H1 (cell line): ENCODE measurements at regions not wholly inside any gene's neighbourhood (a gene's known extent, or its start where the extent isn't known, plus 50 kb on each side); places are given as distances from the start of the nearest gene placed in this dataset.

Experiments
- CTCF ChIA-PET: fragments of 300-600 bp; sonication (Branson Sonifier 250); formaldehyde crosslinking; loops from one replicate; lab custom pipeline; 2021; ENCODE audit not compliant: partially characterized antibody; lab: Charles Lee
- POLR2A ChIA-PET: fragments of 300-600 bp; sonication (Branson Sonifier 250); formaldehyde crosslinking; loops from one replicate; lab custom pipeline; 2021; ENCODE audit warnings: inconsistent platforms; ENCODE audit not compliant: partially characterized antibody; lab: Charles Lee
- DNase-seq, 2 experiments: peaks; one replicate each; pipeline versions ENCODE4 v3.0.0 to v3.0.0-alpha.2; 2010 to 2022; ENCODE audit warnings: low spot score in 2 of 2, low read depth in 1 of 2, mixed read lengths in 1 of 2
- FAIRE-seq: peaks from 2 replicates; lab custom pipeline; 2011; peaks lifted over from hg19 to GRCh38; lab: Jason Lieb, UNC
- H2AFZ ChIP-seq: 2 replicates; pipeline ENCODE4 v1.8.1; 2012; ENCODE audit warnings: low read length, inconsistent platforms
- H2AK5ac ChIP-seq: 2 replicates; pipeline ENCODE4 v1.6.1; 2013; ENCODE audit warnings: low read depth, low read length
- H2BK120ac ChIP-seq: replicated peaks from 2 replicates; pipeline ENCODE3; 2013; ENCODE audit warnings: low read depth, low read length, inconsistent platforms
- H2BK12ac ChIP-seq: 2 replicates; pipeline ENCODE4 v1.6.1; 2013; ENCODE audit warnings: low read depth, low read length
- H2BK15ac ChIP-seq: 2 replicates; pipeline ENCODE4 v1.6.1; 2013; ENCODE audit warnings: low read length
- H2BK20ac ChIP-seq: 2 replicates; pipeline ENCODE4 v1.6.1; 2013; ENCODE audit warnings: low read length
- H2BK5ac ChIP-seq: 2 replicates; pipeline ENCODE4 v1.6.1; 2013; ENCODE audit warnings: low read depth, low read length
- H3K14ac ChIP-seq: 2 replicates; pipeline ENCODE4 v1.6.1; 2013; ENCODE audit warnings: inconsistent platforms; ENCODE audit not compliant: insufficient read length
- H3K18ac ChIP-seq: 2 replicates; pipeline ENCODE4 v1.6.1; 2013; ENCODE audit warnings: low read length; ENCODE audit errors: extremely low read depth
- H3K23ac ChIP-seq: 2 replicates; pipeline ENCODE4 v1.6.1; 2013; ENCODE audit warnings: inconsistent platforms; ENCODE audit not compliant: insufficient read length
- H3K23me2 ChIP-seq: 2 replicates; pipeline ENCODE4 v1.6.1; 2013; ENCODE audit warnings: low read depth, low read length
- H3K27ac ChIP-seq: 2 replicates; pipeline ENCODE4 v1.6.1; 2011; ENCODE audit warnings: low read depth, low read length, inconsistent platforms
- H3K27me3 ChIP-seq, 4 experiments: replicated peaks in 1 of 4; 1 replicate in 1 of 4; 2 replicates in 3 of 4; pipeline versions ENCODE4 v1.6.1 to v1.8.1; 2011 to 2013; ENCODE audit warnings: low read length in 3 of 4, mild to moderate bottlenecking in 3 of 4, inconsistent platforms in 2 of 4, mixed read lengths in 2 of 4, moderate library complexity in 1 of 4; ENCODE audit not compliant: control insufficient read depth in 3 of 4, insufficient read depth in 3 of 4; ENCODE audit errors: extremely low read depth in 1 of 4
- H3K36me3 ChIP-seq, 4 experiments: 2 replicates each; pipeline versions ENCODE4 v1.6.1 to v1.8.1; 2011 to 2013; ENCODE audit warnings: mild to moderate bottlenecking in 4 of 4, low read length in 3 of 4, moderate library complexity in 2 of 4, control low read depth in 1 of 4, inconsistent platforms in 1 of 4; ENCODE audit not compliant: insufficient read depth in 4 of 4, control insufficient read depth in 2 of 4
- H3K4ac ChIP-seq: replicated peaks from 2 replicates; pipeline ENCODE3; 2013; ENCODE audit warnings: low read length, low read depth, mixed read lengths, inconsistent platforms; ENCODE audit not compliant: insufficient read length
- H3K4me1 ChIP-seq, 4 experiments: replicated peaks in 1 of 4; 1 replicate in 1 of 4; 2 replicates in 3 of 4; pipeline versions ENCODE4 v1.6.1 to v1.8.1; 2011 to 2013; ENCODE audit warnings: low read length in 3 of 4, inconsistent platforms in 2 of 4, mixed read lengths in 1 of 4; ENCODE audit not compliant: insufficient read depth in 4 of 4, control insufficient read depth in 3 of 4
- H3K4me2 ChIP-seq, 2 experiments: 2 replicates each; pipeline versions ENCODE4 v1.6.1 to v1.8.1; 2011 to 2013; ENCODE audit warnings: low read depth in 2 of 2, low read length in 2 of 2, control low read depth in 1 of 2, inconsistent platforms in 1 of 2, mild to moderate bottlenecking in 1 of 2; ENCODE audit not compliant: insufficient read depth in 1 of 2
- H3K4me3 ChIP-seq, 4 experiments: fragments of 200-600, 300-600 bp in 1 of 4; sonication (generic), shearing (Covaris generic), sonication (Bioruptor Twin) in 1 of 4; 2 replicates each; pipeline versions ENCODE4 v1.5.1 to v1.8.1; 2011 to 2016; ENCODE audit warnings: low read length in 4 of 4, low read depth in 3 of 4, control low read depth in 2 of 4, inconsistent platforms in 2 of 4, mild to moderate bottlenecking in 2 of 4, mixed read lengths in 1 of 4, moderate library complexity in 1 of 4; ENCODE audit not compliant: insufficient read depth in 2 of 4; ENCODE audit errors: extremely low read depth in 1 of 4
- H3K56ac ChIP-seq: replicated peaks from 2 replicates; pipeline ENCODE3; 2013; ENCODE audit warnings: low read depth, mild to moderate bottlenecking, mixed read lengths, low read length, inconsistent platforms; ENCODE audit not compliant: insufficient read length
- H3K79me1 ChIP-seq: 2 replicates; pipeline ENCODE4 v1.6.1; 2013; ENCODE audit warnings: low read depth, low read length, control low read depth
- H3K79me2 ChIP-seq, 2 experiments: 2 replicates each; pipeline versions ENCODE4 v1.6.1 to v1.8.1; 2012 to 2013; ENCODE audit warnings: low read length in 2 of 2, mild to moderate bottlenecking in 2 of 2, inconsistent platforms in 1 of 2; ENCODE audit not compliant: insufficient read depth in 2 of 2, control insufficient read depth in 1 of 2
- H3K9ac ChIP-seq, 4 experiments: replicated peaks in 1 of 4; 1 replicate in 1 of 4; 2 replicates in 3 of 4; pipeline versions ENCODE4 v1.6.1 to v1.8.1; 2011 to 2013; ENCODE audit warnings: low read depth in 3 of 4, low read length in 3 of 4, control low read depth in 2 of 4, mild to moderate bottlenecking in 2 of 4, moderate library complexity in 2 of 4, inconsistent platforms in 1 of 4; ENCODE audit errors: extremely low read depth in 1 of 4
- H3K9me3 ChIP-seq, 2 experiments: 2 replicates each; pipeline versions ENCODE4 v1.6.1 to v1.8.1; 2012 to 2013; ENCODE audit warnings: mild to moderate bottlenecking in 2 of 2, moderate library complexity in 2 of 2, control low read depth in 1 of 2, inconsistent platforms in 1 of 2, low read depth in 1 of 2, low read length in 1 of 2, mixed read lengths in 1 of 2; ENCODE audit not compliant: insufficient read depth in 2 of 2
- H4K20me1 ChIP-seq, 2 experiments: replicated peaks in 1 of 2; 2 replicates each; pipeline versions ENCODE3 to v1.8.1; 2011 to 2013; ENCODE audit warnings: inconsistent platforms in 2 of 2, low read length in 2 of 2, mild to moderate bottlenecking in 1 of 2; ENCODE audit not compliant: insufficient read depth in 2 of 2, control insufficient read depth in 1 of 2
- H4K5ac ChIP-seq: 2 replicates; pipeline ENCODE4 v1.6.1; 2013; ENCODE audit warnings: low read length, low read depth, mixed read lengths, inconsistent platforms; ENCODE audit not compliant: insufficient read length
- H4K8ac ChIP-seq: 2 replicates; pipeline ENCODE4 v1.8.0; 2013; ENCODE audit warnings: mild to moderate bottlenecking, moderate library complexity, low read length, inconsistent platforms; ENCODE audit not compliant: insufficient read depth; ENCODE audit errors: extremely low read depth
- H4K91ac ChIP-seq: replicated peaks from 2 replicates; pipeline ENCODE3; 2013; ENCODE audit warnings: low read length, mixed read lengths, inconsistent platforms; ENCODE audit not compliant: insufficient read length
- BACH1 ChIP-seq: IDR thresholded peaks from 2 replicates; pipeline ENCODE4 v1.6.1; 2012; ENCODE audit warnings: low read length, improper control_type of control experiment
- JUN ChIP-seq: IDR thresholded peaks from 2 replicates; pipeline ENCODE4 v1.6.1; 2011; ENCODE audit warnings: low read depth, mild to moderate bottlenecking, improper control_type of control experiment, low read length
- JUND ChIP-seq: IDR thresholded peaks from 2 replicates; pipeline ENCODE4 v1.6.1; 2011; ENCODE audit warnings: mild to moderate bottlenecking, improper control_type of control experiment, low read length
- WGBS, 2 experiments: shearing (Covaris generic) in 1 of 2; methylation state at CpG; one replicate each; pipeline versions ENCODE4 v1.1.6 to v1.1.7; 2013 to 2015; ENCODE audit warnings: low lambda C conversion rate in 2 of 2, mixed read lengths in 2 of 2, inconsistent platforms in 1 of 2, low coverage in 1 of 2, missing lambda C conversion rate in 1 of 2; ENCODE audit not compliant: insufficient replicate concordance in 2 of 2, insufficient coverage in 1 of 2, insufficient read length in 1 of 2; ENCODE audit errors: extremely low coverage in 1 of 2, missing lambda C conversion rate in 1 of 2; 5-methylcytosine and 5-hydroxymethylcytosine counted together

- H2BK15ac ChIP-seq = no peak overlapping the region
- H3K27ac ChIP-seq = no peak overlapping the region
- H2BK12ac ChIP-seq = no peak overlapping the region
- H3K23me2 ChIP-seq = no peaks in the 10 kb centered on the region
- no peak overlapping the region for H4K5ac ChIP-seq
- no peaks in the 10 kb centered on the region for H4K20me1 ChIP-seq
- no peaks in the 10 kb centered on the region for H3K27me3 ChIP-seq
- no peaks in the 10 kb centered on the region for H3K79me1 ChIP-seq
- DNase-seq = no peak
- H4K91ac ChIP-seq = no peak overlapping the region
- no peak overlapping the region for H2BK5ac ChIP-seq
- 64% methylated on average over 4 of the region's 4 CpGs; no CpG with 5 or more reads in 1 of the 2 experiments for WGBS, 2 experiments
- H2AK5ac ChIP-seq = no peak overlapping the region
- no peak for TF ChIP-seq JUND
- TF ChIP-seq JUN = no peak
- TF ChIP-seq BACH1 = no peak
- H3K18ac ChIP-seq = no peak overlapping the region
- ChIA-PET POLR2A (no interaction called here), CTCF (no interaction called here)
- H3K4me3 ChIP-seq = no peak overlapping the region
- no peaks in the 10 kb centered on the region for H3K9me3 ChIP-seq
- no peak overlapping the region for H3K4ac ChIP-seq
- H3K4me2 ChIP-seq = no peak overlapping the region
- no peak overlapping the region for H3K23ac ChIP-seq
- H3K4me1 ChIP-seq = no peaks in the 10 kb centered on the region
- no peak overlapping the region for H3K14ac ChIP-seq
- no peak overlapping the region for H3K56ac ChIP-seq
- no peaks in the 10 kb centered on the region for H3K79me2 ChIP-seq
- no peak overlapping the region for H2AFZ ChIP-seq
- no peak for FAIRE-seq
- H2BK120ac ChIP-seq = no peak overlapping the region
- no peak overlapping the region for H4K8ac ChIP-seq
- no peak overlapping the region for H2BK20ac ChIP-seq
- H3K9ac ChIP-seq = no peak overlapping the region
- no peaks in the 10 kb centered on the region for H3K36me3 ChIP-seq
These were observed 171.4 kb downstream of the PPP1R2C start for GRCh38 chrX:42606591-42606990.
